ENCODE measurements at regions not wholly inside any gene's neighbourhood (a gene's known extent, or its start where the extent isn't known, plus 50 kb on each side); places are given as distances from the start of the nearest gene placed in this dataset.

- Histone ChIP-seq H3K36me3 (ENCODE audit: control insufficient read depth, insufficient read depth, low read length) (no peaks in the 10 kb centered on the region), H3K27me3 (replicated peaks; ENCODE audit: control insufficient read depth, insufficient read depth, low read length) (no peaks in the 10 kb centered on the region), H3K4me3 (replicated peaks; ENCODE audit: low read depth, low read length) (no peak overlapping the region)
- TF ChIP-seq, protein P1, sequence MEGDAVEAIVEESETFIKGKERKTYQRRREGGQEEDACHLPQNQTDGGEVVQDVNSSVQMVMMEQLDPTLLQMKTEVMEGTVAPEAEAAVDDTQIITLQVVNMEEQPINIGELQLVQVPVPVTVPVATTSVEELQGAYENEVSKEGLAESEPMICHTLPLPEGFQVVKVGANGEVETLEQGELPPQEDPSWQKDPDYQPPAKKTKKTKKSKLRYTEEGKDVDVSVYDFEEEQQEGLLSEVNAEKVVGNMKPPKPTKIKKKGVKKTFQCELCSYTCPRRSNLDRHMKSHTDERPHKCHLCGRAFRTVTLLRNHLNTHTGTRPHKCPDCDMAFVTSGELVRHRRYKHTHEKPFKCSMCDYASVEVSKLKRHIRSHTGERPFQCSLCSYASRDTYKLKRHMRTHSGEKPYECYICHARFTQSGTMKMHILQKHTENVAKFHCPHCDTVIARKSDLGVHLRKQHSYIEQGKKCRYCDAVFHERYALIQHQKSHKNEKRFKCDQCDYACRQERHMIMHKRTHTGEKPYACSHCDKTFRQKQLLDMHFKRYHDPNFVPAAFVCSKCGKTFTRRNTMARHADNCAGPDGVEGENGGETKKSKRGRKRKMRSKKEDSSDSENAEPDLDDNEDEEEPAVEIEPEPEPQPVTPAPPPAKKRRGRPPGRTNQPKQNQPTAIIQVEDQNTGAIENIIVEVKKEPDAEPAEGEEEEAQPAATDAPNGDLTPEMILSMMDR (IDR thresholded peaks at IDR 0.05; ENCODE audit: insufficient read depth, low read length, poor library complexity, severe bottlenecking) = no peak
- DNase-seq (ENCODE audit: extremely low read depth, insufficient read length) = no peak
These were observed 69.1 kb upstream of the FLT1 start for GRCh38 chr13:28564030-28564429.

- TF ChIP-seq, protein P1 (IDR thresholded peaks at IDR 0.05; ENCODE audit: insufficient read depth, low read length, poor library complexity, severe bottlenecking) = no peak
- Histone ChIP-seq H3K4me3 (replicated peaks; ENCODE audit: low read depth, low read length) (no peak overlapping the region), H3K36me3 (ENCODE audit: control insufficient read depth, insufficient read depth, low read length) (no peaks in the 10 kb centered on the region), H3K27me3 (replicated peaks; ENCODE audit: control insufficient read depth, insufficient read depth, low read length) (no peaks in the 10 kb centered on the region)
- no peak for DNase-seq (ENCODE audit: extremely low read depth, insufficient read length)
These were observed 68.7 kb upstream of the FLT1 start for GRCh38 chr13:28563609-28564008.

DNA sequence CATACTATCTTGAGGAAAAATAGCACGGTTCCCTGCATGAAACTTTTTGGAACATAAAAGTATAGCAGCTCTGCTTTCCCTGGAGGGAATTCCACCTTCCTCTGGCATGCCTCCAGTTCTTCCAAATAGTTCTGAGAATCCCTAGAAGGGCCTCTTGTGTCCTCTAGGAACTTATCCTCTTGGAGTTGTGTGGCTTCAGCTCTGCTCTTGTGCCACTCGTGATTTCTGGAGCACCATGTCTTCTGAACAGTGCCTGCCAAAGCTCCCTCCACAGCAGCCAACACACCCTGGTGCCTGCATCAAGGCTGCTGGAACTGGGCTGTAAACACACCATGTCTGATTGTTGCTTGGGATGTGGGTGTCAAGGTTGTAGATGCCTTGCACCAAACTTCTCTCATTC lies 65.7 kb upstream of the FLT1 start:
- TF ChIP-seq, protein P1 (IDR thresholded peaks at IDR 0.05; ENCODE audit: insufficient read depth, low read length, poor library complexity, severe bottlenecking) = no peak
- H3K4me3 ChIP-seq (replicated peaks; ENCODE audit: low read depth, low read length) = no peak overlapping the region

DNA sequence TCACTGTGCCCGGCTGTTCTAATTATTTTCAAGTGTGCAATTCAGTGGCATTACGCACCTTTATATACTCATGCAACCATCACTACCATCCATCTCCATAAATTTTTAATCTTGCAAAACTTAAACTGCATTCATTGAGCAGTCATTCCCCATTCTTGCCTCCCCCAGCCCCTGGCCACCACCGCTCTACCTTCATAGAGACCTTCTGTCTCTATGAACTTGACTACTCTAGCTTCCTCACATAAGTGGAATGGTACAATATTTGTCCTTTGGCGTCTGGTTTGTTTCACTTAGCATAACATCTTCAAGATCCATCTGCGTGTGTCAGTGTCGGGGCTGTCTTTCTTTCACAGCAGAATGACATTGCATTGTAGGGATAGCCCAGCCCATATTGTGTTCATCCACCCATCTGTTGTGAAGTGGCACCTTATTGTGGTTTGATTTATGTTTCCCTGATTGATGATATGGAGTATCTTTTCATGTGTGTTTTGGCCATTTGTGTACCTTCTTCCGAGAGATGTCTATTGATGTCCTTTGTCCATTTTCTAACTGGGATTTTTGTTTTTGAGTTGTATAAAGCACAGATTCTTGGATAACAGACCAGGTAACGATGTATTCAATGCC lies 64.8 kb upstream of the FLT1 start:
- Histone ChIP-seq H3K36me3 (ENCODE audit: control insufficient read depth, insufficient read depth, low read length) (no peaks in the 10 kb centered on the region), H3K4me3 (replicated peaks; ENCODE audit: low read depth, low read length) (no peak overlapping the region), H3K27me3 (replicated peaks; ENCODE audit: control insufficient read depth, insufficient read depth, low read length) (no peaks in the 10 kb centered on the region)
- no peak for DNase-seq (ENCODE audit: extremely low read depth, insufficient read length)
- TF ChIP-seq, protein P1 (IDR thresholded peaks at IDR 0.05; ENCODE audit: insufficient read depth, low read length, poor library complexity, severe bottlenecking) = no peak

More for the DNA sequence above, 65.7 kb upstream of the FLT1 start:
- Histone ChIP-seq H3K27me3 (replicated peaks; ENCODE audit: control insufficient read depth, insufficient read depth, low read length) (no peaks in the 10 kb centered on the region), H3K36me3 (ENCODE audit: control insufficient read depth, insufficient read depth, low read length) (no peaks in the 10 kb centered on the region)
- no peak for DNase-seq (ENCODE audit: extremely low read depth, insufficient read length)

- H3K36me3 ChIP-seq (ENCODE audit: control insufficient read depth, insufficient read depth, low read length) = no peaks in the 10 kb centered on the region
- no peaks in the 10 kb centered on the region for H3K27me3 ChIP-seq (replicated peaks; ENCODE audit: control insufficient read depth, insufficient read depth, low read length)
- H3K4me3 ChIP-seq (replicated peaks; ENCODE audit: low read depth, low read length) = no peak overlapping the region
- no peak for DNase-seq (ENCODE audit: extremely low read depth, insufficient read length)
- TF ChIP-seq, protein P1 (IDR thresholded peaks at IDR 0.05; ENCODE audit: insufficient read depth, low read length, poor library complexity, severe bottlenecking) = no peak
These were observed 63.6 kb upstream of the FLT1 start for GRCh38 chr13:28558567-28558966.

All from GM06990 (cell line).